Loucy (cell line): ENCODE measurements at regions not wholly inside any gene's neighbourhood (a gene's known extent, or its start where the extent isn't known, plus 50 kb on each side); places are given as distances from the start of the nearest gene placed in this dataset.

Experiments
- CTCF ChIP-seq: fragments of 200-600 bp; sonication (generic); conservative IDR thresholded peaks from 2 replicates; pipeline ENCODE4 v1.5.1; 2014; ENCODE audit warnings: mild to moderate bottlenecking, antibody characterized with exemption, low read length
- EZH2phosphoT487 ChIP-seq: fragments of 200-600 bp; IDR thresholded peaks from 2 replicates; pipeline ENCODE4 v1.6.1; 2018; ENCODE audit warnings: antibody characterized with exemption, mild to moderate bottlenecking, moderate library complexity, borderline replicate concordance

- no peak for TF ChIP-seq CTCF
- no peak for TF ChIP-seq EZH2phosphoT487
Measured at GRCh38 chr14:97013878-97014277, 216.7 kb downstream of the VRK1 start.
